GM18868 (cell line): ENCODE measurements at regions not wholly inside any gene's neighbourhood (a gene's known extent, or its start where the extent isn't known, plus 50 kb on each side); places are given as distances from the start of the nearest gene placed in this dataset.
"Not testable (repeated sequence)": the region's sequence is repeated elsewhere in the genome, so short reads cannot be mapped to it uniquely, and the experiment has no call there.

Experiments
- ATAC-seq: cut with Tn5 transposase; IDR thresholded peaks from one replicate; pipeline ENCODE4 v1.9.1; 2021; ENCODE audit warnings: mild to moderate bottlenecking, moderate library complexity; ENCODE audit not compliant: unreplicated experiment

DNA sequence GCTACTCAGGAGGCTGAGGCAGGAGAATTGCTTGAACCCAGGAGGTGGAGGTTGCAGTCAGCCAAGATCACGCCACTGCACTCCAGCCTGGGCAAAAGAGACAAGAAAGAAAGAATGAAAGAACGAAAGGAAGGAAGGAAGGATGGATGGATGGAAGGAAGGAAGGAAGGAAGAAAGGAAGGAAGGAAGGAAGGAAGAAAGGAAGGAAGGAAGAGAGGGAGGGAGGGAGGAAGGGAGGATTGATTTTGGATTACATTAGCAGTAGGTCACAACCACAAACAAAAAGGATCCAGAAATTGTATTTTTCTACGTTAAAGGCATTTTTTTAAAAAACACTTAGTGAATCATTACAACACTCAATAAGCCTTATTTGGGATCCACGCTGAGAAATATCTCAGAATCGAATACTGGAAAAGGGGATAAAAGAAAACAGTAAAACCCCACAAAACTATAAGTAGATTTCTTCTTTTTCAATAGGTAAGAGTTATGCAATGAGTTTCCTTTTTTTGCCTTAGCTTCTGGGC lies 136.9 kb upstream of the FREM1 start:
- no peak for ATAC-seq

GRCh38 chr9:15033316-15033715 lies 123.1 kb upstream of the FREM1 start:
- no peak for ATAC-seq

DNA sequence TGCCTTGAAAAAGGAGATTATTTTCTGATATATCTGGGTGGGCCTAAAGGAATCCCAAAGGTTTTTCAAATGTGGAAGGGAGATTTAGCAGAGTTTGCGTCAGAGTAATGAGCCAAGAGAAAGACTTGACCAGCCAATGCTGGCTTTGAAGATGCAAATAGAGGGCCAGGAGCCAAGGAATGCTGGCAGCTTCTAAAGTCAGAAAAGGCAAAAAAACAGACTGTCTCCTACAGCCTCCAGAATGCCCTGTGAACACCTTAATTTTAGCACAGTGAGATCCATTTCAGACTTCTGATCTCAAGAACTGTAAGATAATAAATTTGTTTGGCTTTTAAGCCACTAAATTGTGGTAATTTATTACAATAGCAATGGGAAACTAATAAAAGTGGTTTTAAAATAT lies 122.6 kb upstream of the FREM1 start:
- ATAC-seq = no peak

DNA sequence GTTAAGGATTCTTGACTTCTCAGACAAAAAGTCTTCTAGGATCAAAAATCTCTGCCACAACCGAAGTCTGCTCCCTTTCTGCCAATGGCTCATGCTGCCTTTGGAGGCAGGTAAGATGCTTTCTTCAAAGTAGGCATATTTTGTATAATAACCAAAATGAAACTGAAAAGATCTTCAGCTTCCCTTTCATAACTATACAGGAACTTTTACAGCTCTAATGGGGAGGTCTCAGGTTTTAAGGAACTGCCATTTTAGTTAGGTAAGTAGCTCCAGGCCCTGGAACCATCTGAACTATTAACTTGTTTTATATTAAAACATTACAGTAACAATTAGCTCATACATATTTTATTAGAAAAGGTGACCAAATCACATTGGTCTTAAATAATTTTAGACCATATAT lies 110.9 kb upstream of the FREM1 start:
- ATAC-seq = no peak

- ATAC-seq = no peak
These were observed 107.9 kb upstream of the FREM1 start for GRCh38 chr9:15018096-15018637.

- no peak for ATAC-seq
These were observed 100.4 kb upstream of the FREM1 start for GRCh38 chr9:15010581-15010980.

DNA sequence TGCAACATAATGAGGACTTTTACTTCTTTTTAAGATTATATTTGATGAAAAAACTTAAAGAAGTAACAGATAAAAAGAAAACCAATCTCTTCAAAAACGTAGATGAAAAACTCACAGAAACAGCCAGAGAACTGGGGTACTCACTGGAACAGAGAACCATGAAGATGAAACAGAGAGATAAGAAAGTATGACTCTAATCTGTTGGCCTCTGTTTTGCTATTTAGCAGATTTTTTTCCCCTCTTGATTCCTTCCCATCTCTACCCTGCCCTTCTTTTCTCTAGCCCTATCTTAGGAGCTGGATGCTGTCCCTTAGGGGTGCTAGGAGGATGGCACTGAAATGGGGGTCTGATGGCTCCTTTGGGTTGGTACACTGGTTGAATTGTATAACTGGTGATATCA lies 97.5 kb upstream of the FREM1 start:
- no peak for ATAC-seq

DNA sequence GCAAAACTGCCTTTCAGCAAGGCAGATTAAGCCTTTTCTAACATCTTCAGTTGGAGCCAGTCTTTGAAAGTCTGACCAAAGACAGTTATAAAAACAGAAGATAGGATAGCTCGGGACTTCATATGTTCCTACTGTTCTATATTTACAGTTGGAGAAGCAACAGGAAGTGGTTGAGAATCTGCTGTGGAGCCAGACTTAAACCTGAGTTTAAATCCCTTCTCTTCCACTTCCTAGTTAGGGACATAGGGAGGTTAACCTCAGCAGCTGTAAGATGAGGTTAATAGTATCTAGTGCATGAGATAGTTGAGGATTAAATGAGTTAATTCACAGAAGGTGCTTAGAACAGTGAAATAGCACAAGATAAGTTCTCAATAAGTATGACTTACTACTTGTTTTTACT lies 84.5 kb upstream of the FREM1 start:
- no peak for ATAC-seq

GRCh38 chr9:14993901-14994554 lies 83.8 kb upstream of the FREM1 start:
- no peak for ATAC-seq

GRCh38 chr9:14993061-14993800 lies 83.0 kb upstream of the FREM1 start:
- no peak for ATAC-seq

- ATAC-seq = no peak
These were observed 82.3 kb upstream of the FREM1 start for GRCh38 chr9:14992516-14992915.

GRCh38 chr9:14992081-14992480 lies 81.9 kb upstream of the FREM1 start:
- ATAC-seq = no peak

GRCh38 chr9:14990647-14991046 lies 80.4 kb upstream of the FREM1 start:
- ATAC-seq = not testable (repeated sequence)

DNA sequence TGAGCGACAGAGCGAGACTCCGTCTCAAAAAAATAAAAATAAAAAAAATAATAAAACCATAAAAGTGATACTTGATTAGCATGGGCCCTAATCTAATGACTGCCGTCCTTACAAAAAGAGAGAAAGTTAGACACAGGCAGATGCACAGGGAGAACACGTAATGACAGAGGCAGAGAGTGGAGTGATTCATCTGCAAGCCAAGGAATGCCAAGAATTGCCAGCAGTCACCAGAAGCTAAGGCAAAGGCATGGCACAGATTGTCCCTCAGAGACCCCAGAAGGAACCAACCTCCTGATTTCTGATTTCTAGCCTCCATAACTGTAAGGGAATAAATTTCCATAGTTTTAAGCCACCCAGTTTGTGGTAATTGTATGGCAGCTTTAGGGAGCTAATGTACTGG lies 79.6 kb upstream of the FREM1 start:
- ATAC-seq = no peak

- not testable (repeated sequence) for ATAC-seq
These were observed 79.1 kb upstream of the FREM1 start for GRCh38 chr9:14989336-14989735.

- no peak for ATAC-seq
These were observed 77.6 kb upstream of the FREM1 start for GRCh38 chr9:14987858-14988257.

DNA sequence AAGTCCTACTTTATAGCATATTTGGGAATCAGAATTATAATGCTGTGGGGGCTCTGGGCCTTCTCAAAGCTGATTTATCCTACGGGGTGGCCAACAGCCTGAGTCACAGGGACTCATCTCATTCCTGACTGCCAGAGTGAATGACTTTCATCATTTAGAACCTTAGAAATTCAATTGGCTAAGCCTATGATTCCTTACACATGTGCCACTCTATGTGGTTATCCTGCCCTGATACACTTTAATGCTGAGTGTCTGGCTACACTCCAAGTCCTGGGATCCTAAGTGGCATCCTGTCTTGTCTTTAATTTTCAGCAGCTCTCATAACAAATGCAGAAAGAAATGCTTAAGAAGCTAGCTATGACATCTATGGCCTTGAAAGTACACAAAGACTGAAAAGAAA lies 75.2 kb upstream of the FREM1 start:
- no peak for ATAC-seq

GRCh38 chr9:14983599-14983998 lies 73.4 kb upstream of the FREM1 start:
- ATAC-seq = no peak

DNA sequence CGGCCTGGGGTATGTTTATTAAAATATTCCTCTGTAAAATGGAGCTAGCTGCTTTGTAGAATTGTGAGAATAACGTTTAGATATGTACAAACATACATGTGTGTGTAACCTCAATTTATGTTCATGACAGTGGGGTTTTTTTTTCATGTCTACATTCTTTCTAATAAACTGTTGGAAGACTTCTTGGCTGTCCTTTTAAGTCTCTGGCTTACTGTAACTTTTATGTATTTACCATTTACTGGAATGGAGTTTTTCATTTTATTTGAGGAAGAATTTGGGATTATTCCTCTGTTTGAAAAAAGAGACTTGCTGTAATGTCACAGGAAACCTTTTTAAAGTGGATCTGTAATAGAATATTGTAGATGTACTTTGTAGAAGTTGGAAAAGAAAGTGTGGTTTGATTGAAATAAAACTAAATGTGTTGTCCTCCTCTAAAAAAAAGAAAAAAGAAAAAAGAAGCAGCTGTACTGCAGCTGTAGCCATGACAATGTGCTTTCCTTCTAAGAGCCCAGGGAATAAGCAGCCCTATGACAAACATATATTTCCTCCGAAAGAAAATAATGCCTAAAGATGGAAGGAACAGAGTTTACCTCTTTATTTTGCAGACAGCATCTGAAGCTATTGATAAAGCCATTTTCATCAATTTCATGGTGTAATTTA lies 71.2 kb upstream of the FREM1 start:
- no peak for ATAC-seq

DNA sequence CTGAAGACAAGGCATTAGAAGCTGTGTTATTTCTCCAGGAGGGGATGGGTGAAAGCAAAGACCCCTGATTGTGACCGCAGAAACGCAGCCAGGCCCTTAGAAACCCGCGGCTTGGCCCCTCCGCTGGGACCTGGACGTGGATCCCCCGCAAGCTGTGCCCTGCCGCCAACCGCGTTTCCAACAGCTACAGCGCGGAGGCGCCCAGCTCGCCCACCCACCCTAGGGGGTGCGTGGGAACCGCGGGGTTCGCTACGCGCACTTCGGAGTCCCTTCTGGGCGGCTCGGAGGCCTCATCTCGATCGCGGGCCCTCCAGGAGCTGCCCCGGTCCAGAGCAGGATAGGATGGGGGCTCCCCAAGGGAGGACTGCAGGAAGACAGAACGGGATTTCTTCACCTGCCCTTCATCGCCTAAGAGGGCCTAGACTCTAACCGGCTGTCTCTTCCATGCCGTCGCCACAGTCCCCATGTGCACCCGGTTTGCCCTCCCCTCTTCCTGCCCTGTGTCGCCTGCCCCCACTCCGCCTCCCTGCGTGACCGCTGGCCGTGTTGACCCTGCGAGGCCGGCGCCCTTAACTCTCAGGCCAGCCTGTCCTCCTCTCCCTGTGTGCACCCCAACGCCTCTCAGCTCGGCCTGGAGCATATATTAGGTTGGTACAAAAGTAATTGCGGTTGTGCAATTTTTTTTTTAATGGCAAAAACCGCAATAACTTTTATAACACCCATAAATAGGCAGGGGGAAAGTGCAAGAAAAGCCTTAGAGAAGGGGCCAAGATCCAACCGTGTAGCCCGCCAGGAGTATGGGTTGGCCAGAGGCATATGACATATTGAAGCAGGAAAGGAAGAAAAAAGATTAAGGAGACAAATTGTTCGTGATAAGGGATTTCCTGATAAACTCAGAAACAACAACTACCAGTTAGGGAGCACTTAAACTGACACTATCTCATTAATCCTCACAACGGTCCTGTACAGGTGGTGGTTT lies 68.1 kb upstream of the FREM1 start:
- no peak for ATAC-seq
